RWPE2 (cell line): ENCODE measurements at regions not wholly inside any gene's neighbourhood (a gene's known extent, or its start where the extent isn't known, plus 50 kb on each side); places are given as distances from the start of the nearest gene placed in this dataset.

ENCODE experiments used
- ATAC-seq: fragments of 200-7000 bp; cut with Tn5 transposase; 3 replicates; pipeline ENCODE4 v1.9.1; 2021; ENCODE audit warnings: low read depth
- DNase-seq: peaks from one replicate; pipeline ENCODE4 v3.0.0-alpha.2; 2020; ENCODE audit warnings: low spot score
- H3K27ac ChIP-seq: fragments of 450-650 bp; 2 replicates; pipeline ENCODE4 v1.5.1; 2017; ENCODE audit warnings: mild to moderate bottlenecking; ENCODE audit not compliant: poor library complexity, severe bottlenecking
- H3K27me3 ChIP-seq: fragments of 250-450 bp; sonication (Bioruptor Pico); 2 replicates; pipeline ENCODE4 v1.5.1; 2021; ENCODE audit warnings: mild to moderate bottlenecking, moderate library complexity; ENCODE audit not compliant: insufficient read depth, poor library complexity, severe bottlenecking
- H3K36me3 ChIP-seq: fragments of 250-450 bp; sonication (Bioruptor Pico); 2 replicates; pipeline ENCODE4 v1.5.1; 2020; ENCODE audit warnings: low read depth, mild to moderate bottlenecking, moderate library complexity
- H3K4me1 ChIP-seq: fragments of 250-450 bp; sonication (Bioruptor Pico); 2 replicates; pipeline ENCODE4 v1.5.1; 2021; ENCODE audit warnings: mild to moderate bottlenecking, moderate library complexity; ENCODE audit not compliant: insufficient read depth, poor library complexity, severe bottlenecking
- H3K4me3 ChIP-seq: fragments of 250-450 bp; sonication (Bioruptor Pico); 2 replicates; pipeline ENCODE4 v1.5.1; 2021; ENCODE audit warnings: mild to moderate bottlenecking, moderate library complexity; ENCODE audit not compliant: severe bottlenecking
- H3K9me3 ChIP-seq: fragments of 250-450 bp; sonication (Bioruptor Pico); 2 replicates; pipeline ENCODE4 v1.5.1; 2021; ENCODE audit warnings: mild to moderate bottlenecking, moderate library complexity; ENCODE audit not compliant: severe bottlenecking
- TF ChIP-seq, protein P1 (sequence below): fragments of 450-650 bp; IDR thresholded peaks from one replicate; pipeline ENCODE4 v1.5.1; 2017; ENCODE audit warnings: mild to moderate bottlenecking, moderate library complexity; ENCODE audit not compliant: poor library complexity, severe bottlenecking

- ATAC-seq: no peak
- no peak overlapping the region for H3K4me3 ChIP-seq
These were observed 91.7 kb upstream of the HIVEP3 start for GRCh38 chr1:42010381-42010780.

GRCh38 chr1:42008264-42008663 lies 89.5 kb upstream of the HIVEP3 start:
- no peak overlapping the region for H3K27ac ChIP-seq
- TF ChIP-seq, protein P1, sequence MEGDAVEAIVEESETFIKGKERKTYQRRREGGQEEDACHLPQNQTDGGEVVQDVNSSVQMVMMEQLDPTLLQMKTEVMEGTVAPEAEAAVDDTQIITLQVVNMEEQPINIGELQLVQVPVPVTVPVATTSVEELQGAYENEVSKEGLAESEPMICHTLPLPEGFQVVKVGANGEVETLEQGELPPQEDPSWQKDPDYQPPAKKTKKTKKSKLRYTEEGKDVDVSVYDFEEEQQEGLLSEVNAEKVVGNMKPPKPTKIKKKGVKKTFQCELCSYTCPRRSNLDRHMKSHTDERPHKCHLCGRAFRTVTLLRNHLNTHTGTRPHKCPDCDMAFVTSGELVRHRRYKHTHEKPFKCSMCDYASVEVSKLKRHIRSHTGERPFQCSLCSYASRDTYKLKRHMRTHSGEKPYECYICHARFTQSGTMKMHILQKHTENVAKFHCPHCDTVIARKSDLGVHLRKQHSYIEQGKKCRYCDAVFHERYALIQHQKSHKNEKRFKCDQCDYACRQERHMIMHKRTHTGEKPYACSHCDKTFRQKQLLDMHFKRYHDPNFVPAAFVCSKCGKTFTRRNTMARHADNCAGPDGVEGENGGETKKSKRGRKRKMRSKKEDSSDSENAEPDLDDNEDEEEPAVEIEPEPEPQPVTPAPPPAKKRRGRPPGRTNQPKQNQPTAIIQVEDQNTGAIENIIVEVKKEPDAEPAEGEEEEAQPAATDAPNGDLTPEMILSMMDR: no peak
- no peaks in the 10 kb centered on the region for H3K9me3 ChIP-seq
- no peaks in the 10 kb centered on the region for H3K27me3 ChIP-seq
- DNase-seq (no peak), ATAC-seq (no peak)
- no peaks in the 10 kb centered on the region for H3K36me3 ChIP-seq
- H3K4me3 ChIP-seq: no peak overlapping the region
- H3K4me1 ChIP-seq: peaks cover 7% of the 10 kb centered on the region

More at GRCh38 chr1:42010381-42010780, 91.7 kb upstream of the HIVEP3 start:
- TF ChIP-seq, protein P1: no peak
- Histone ChIP-seq H3K27me3 (no peaks in the 10 kb centered on the region), H3K4me1 (peaks cover 7% of the 10 kb centered on the region), H3K9me3 (no peaks in the 10 kb centered on the region), H3K27ac (no peak overlapping the region), H3K36me3 (no peaks in the 10 kb centered on the region)
- no peak for DNase-seq

DNA sequence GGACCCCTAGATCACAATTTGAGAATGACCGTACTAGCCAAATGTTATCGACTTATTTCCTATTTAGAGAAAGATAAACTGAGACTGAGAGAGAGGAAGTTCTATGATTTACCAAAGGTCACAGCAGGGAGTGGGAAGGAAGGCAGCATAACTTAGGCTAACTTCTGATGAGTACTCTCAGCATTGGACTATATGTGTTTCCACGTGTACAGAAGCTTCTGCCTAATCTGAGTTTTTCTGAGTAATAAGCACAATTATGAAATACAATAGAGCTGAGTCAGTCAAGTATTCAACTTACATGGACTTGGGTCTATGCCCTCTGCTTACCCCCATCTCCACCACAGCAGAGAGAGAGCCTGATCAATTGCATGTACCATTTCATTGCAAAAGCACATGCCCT lies 88.1 kb upstream of the HIVEP3 start:
- ATAC-seq (peak; percentile 95), DNase-seq (no peak)
- no peaks in the 10 kb centered on the region for H3K36me3 ChIP-seq
- H3K9me3 ChIP-seq: no peaks in the 10 kb centered on the region
- no peak overlapping the region for H3K4me3 ChIP-seq
- no peak overlapping the region for H3K27ac ChIP-seq
- peaks cover 7% of the 10 kb centered on the region for H3K4me1 ChIP-seq
- TF ChIP-seq, protein P1: no peak
- no peaks in the 10 kb centered on the region for H3K27me3 ChIP-seq

GRCh38 chr1:42006093-42006492 lies 87.4 kb upstream of the HIVEP3 start:
- ATAC-seq (no peak), DNase-seq (no peak)
- Histone ChIP-seq H3K36me3 (no peaks in the 10 kb centered on the region), H3K27me3 (no peaks in the 10 kb centered on the region), H3K4me1 (peaks cover 7% of the 10 kb centered on the region), H3K27ac (no peak overlapping the region), H3K9me3 (no peaks in the 10 kb centered on the region), H3K4me3 (no peak overlapping the region)
- TF ChIP-seq, protein P1: no peak

- H3K27ac ChIP-seq: no peak overlapping the region
- H3K27me3 ChIP-seq: no peaks in the 10 kb centered on the region
- no peaks in the 10 kb centered on the region for H3K9me3 ChIP-seq
- no peak overlapping the region for H3K4me3 ChIP-seq
- H3K4me1 ChIP-seq: peaks cover 7% of the 10 kb centered on the region
- TF ChIP-seq, protein P1: no peak
- DNase-seq (no peak), ATAC-seq (no peak)
- no peaks in the 10 kb centered on the region for H3K36me3 ChIP-seq
These were observed 86.8 kb upstream of the HIVEP3 start for GRCh38 chr1:42005530-42005929.
